GM13976 (cell line): ENCODE measurements at regions not wholly inside any gene's neighbourhood (a gene's known extent, or its start where the extent isn't known, plus 50 kb on each side); places are given as distances from the start of the nearest gene placed in this dataset.
"Not testable (repeated sequence)": the region's sequence is repeated elsewhere in the genome, so short reads cannot be mapped to it uniquely, and the experiment has no call there.

Experiments
- DNase-seq: peaks from one replicate; pipeline ENCODE4 v3.0.0; 2012; ENCODE audit warnings: low spot score
- CTCF ChIP-seq: IDR thresholded peaks from 2 replicates; pipeline ENCODE4 v1.5.1; 2012; ENCODE audit warnings: borderline replicate concordance, mild to moderate bottlenecking; ENCODE audit not compliant: insufficient read depth; ENCODE audit errors: extremely low read depth, missing control alignments, control extremely low read depth
- in situ Hi-C: fragments of 300-500 bp; cut with MboI; formaldehyde crosslinking; loops from one replicate; pipeline ENCODE4 v1.12.0; 2022; ENCODE audit warnings: low sequenced_read_pairs, mixed read lengths, inconsistent platforms; ENCODE audit not compliant: unreplicated experiment

GRCh38 chr1:73310797-73311381 lies 887.1 kb downstream of the LRRIQ3 start:
- DNase-seq: no peak
- in situ Hi-C loops: no loop called here
- no peak for TF ChIP-seq CTCF

DNA sequence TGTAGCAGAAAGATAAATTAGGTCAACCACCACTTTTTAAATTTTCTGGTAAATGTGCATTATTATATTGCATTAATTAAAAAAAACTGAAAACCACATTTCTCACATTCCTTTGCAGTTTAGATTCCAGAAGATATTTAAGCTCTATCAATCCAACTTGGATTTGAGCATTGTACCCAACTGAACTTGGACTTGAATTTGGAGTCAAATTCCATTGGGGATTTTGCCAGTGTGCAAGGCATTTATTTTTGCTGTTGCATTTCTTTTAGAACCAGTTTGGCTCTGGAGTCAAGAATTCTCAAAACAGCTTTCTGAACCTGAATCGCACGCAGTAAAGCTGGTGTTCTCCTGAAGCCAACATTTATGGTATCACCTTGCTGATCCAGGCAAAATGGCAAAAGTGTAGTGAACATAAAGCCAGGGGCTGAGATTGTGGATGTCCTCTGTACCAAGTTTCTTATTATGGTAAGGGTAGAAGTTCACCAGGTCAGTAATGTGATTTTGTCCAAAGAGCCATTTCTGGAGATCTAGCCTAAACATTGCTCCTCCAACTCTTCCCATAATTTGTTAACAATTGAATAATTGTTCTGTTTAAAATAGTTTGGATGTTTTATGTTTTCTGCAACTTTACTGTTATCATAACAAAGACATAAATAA lies 890.9 kb downstream of the LRRIQ3 start:
- DNase-seq: no peak
- no peak for TF ChIP-seq CTCF
- in situ Hi-C loops: no loop called here

GRCh38 chr1:73273886-73274285 lies 924.1 kb downstream of the LRRIQ3 start:
- in situ Hi-C loops: no loop called here

GRCh38 chr1:73245196-73245595 lies 952.8 kb downstream of the LRRIQ3 start:
- in situ Hi-C loops, DNase-seq: not testable (repeated sequence)

More at GRCh38 chr1:73273886-73274285, 924.1 kb downstream of the LRRIQ3 start:
- TF ChIP-seq CTCF: no peak
- DNase-seq: no peak

DNA sequence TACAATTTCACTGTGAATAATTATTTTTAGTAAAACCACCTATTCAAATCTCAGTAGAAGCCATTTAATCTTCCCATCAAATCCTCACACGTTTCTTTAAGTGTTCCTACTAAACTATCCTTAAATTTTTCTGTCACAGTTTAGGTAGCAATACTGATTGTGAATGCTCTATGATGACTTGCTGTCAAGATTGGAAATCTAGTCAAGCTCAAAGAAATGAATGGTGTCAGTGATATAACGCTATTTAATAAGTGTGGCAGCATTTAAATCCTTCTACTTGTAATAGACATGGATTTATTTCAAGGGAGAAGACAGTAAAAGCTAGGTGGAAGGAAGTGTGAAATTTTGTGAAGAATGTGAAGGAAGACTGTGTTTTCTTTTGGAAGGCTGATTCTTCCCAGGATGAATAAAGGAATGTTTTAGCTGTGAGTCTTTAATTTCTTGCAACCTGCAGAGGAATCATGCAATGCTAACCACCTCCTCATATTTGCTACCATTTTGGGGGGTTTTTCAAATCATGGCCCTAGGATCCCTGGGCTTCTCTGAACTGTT lies 936.7 kb upstream of the NEGR1 start:
- in situ Hi-C loops: no loop called here
- DNase-seq: no peak
- no peak for TF ChIP-seq CTCF

GRCh38 chr1:73205294-73205973 lies 923.1 kb upstream of the NEGR1 start:
- no peak for DNase-seq
- in situ Hi-C loops: no loop called here

More at GRCh38 chr1:73205294-73205973, 923.1 kb upstream of the NEGR1 start:
- peak; percentile 22 for TF ChIP-seq CTCF
